GM12872 (cell line): ENCODE measurements at regions not wholly inside any gene's neighbourhood (a gene's known extent, or its start where the extent isn't known, plus 50 kb on each side); places are given as distances from the start of the nearest gene placed in this dataset.

Experiments
- TF ChIP-seq, protein P1 (sequence below): IDR thresholded peaks from 3 replicates; pipeline ENCODE4 v1.5.1; 2011; ENCODE audit warnings: low read depth, mild to moderate bottlenecking, low read length, moderate library complexity; ENCODE audit not compliant: insufficient read depth

DNA sequence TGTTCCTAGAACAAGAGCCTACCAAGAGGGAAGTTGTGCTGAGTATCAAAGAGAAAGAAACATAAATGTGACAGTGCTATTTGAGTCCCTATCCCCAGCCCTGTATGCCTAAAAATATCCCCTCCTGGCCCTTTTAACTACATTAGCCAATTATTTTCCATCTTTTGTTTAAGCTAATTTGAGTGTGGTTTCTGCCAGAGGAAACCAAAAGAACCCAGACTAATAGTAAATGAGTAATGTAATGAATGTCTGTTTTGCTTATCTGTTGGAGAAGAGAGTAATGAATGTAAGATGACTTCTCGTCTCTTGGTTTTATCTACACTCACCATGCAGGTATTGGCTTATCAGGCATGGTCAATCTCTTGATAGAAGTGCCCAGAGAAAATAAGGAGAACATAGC is 134.4 kb upstream of the CDK1 start:
- TF ChIP-seq, protein P1, sequence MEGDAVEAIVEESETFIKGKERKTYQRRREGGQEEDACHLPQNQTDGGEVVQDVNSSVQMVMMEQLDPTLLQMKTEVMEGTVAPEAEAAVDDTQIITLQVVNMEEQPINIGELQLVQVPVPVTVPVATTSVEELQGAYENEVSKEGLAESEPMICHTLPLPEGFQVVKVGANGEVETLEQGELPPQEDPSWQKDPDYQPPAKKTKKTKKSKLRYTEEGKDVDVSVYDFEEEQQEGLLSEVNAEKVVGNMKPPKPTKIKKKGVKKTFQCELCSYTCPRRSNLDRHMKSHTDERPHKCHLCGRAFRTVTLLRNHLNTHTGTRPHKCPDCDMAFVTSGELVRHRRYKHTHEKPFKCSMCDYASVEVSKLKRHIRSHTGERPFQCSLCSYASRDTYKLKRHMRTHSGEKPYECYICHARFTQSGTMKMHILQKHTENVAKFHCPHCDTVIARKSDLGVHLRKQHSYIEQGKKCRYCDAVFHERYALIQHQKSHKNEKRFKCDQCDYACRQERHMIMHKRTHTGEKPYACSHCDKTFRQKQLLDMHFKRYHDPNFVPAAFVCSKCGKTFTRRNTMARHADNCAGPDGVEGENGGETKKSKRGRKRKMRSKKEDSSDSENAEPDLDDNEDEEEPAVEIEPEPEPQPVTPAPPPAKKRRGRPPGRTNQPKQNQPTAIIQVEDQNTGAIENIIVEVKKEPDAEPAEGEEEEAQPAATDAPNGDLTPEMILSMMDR, result no peak

DNA sequence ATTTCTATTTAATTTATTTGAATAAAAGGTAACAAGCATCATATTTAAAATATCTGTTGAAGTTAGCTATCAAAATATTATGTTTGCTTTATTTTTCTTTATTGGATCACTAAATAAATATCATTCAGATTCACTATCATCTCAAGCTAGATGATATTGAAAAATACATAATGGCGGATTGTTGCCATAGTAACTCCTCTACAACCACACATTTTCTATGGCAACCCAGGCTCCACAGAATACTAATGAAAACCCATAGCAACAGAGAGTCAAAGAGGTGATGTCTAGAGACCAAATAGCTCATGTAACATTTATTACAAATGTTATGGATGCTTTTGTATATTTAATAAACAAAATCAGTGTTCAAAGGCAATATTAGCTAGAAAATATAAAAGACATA is 148.9 kb upstream of the CDK1 start:
- TF ChIP-seq, protein P1, result no peak

DNA sequence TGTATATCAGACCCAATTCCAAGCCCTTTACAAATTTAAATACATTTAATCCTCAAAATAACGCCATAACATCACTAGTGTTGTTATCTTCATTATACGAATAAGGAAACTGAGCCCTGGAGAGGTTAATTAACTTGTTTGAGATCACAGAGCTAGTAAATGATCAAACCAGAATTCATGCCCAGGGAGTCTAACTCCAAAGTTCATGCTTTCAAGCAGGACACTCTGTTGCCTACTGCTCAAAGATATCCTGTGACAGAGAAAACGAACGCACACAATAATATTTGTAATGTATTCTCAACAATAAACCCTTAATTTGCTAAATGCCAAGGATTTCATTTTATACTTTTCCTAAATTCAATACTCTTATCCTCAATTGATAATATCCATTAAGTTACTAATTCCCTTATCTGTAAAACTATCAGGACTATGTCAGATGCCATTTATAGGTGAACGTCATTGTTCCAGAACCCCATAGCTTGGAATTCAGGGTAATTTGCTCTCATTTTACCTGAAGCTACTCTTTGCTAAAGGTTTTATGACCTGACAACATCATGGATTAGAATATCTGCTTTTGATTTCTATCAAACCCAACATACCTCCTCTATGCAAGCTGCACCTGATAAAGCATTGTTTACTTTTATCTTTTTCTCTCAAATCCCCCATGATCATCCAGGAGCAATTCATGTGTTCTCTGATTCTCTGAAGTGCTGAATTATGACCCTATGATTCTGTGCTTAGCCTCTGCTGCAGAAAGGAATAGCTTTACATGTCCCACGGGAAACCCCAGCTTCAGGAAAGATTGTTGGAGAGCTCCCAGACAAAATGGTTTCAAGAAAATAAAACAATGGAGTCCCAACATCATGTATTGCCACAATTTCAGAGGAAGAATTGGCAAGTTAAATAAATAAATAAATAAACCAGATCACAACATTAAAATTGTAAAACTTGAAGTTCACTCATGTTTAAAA is 150.2 kb upstream of the CDK1 start:
- TF ChIP-seq, protein P1, result no peak

DNA sequence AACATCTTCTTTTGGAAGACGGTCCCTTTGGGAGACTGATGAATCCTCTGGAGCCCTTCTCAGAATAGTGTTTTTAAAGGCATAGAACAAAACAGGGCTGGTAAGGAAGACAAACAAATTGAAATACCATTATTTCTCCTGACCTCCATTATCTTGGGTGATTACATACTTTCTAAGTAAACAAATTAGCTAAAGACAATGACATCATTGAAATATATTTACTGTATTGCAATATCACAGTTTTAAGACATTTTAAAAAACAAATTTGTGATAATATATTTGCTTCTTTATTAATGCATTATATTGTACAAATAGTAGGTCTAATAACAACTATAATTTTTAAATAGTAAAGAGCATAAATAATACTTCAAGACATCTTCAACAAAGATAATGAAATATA is 152.2 kb upstream of the CDK1 start:
- TF ChIP-seq, protein P1, result no peak

DNA sequence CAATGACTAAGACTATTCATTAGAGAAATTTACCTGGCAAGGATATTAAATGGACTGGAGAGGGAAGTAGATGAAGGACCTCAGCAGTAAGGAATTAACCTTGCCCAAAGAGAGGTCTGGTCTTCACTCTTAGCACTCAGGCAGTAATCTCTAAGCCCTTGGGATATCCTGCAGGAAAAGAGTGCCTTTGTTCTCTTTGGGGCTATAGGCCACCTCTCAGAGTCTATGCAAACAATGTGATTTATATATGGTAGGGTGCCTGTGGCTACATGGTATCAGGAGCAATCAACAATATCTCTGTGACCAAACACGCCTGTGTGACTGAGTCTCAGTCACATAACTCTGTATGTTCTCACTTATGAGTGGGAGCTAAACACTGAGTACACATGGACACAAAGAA is 154.7 kb upstream of the CDK1 start:
- TF ChIP-seq, protein P1, result no peak

DNA sequence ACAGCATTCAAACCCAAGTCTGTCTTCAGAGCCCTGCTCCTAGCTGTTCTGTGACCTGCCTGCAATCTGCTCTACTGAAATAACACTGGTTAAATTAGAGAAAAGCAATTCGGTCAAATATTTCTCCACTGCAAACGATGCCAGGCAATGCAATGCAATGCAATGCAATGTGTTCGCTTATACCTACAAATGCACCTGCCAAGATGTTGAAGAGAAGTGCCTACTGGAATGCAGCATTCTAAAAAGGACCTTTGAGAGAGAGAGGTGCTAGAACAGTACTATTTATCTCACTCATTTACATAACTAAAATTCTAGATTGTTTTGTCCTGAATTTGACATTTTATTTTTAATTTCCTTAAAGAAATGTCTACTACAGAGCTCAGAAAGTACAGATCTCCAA is 157.3 kb upstream of the CDK1 start:
- TF ChIP-seq, protein P1, result no peak

DNA sequence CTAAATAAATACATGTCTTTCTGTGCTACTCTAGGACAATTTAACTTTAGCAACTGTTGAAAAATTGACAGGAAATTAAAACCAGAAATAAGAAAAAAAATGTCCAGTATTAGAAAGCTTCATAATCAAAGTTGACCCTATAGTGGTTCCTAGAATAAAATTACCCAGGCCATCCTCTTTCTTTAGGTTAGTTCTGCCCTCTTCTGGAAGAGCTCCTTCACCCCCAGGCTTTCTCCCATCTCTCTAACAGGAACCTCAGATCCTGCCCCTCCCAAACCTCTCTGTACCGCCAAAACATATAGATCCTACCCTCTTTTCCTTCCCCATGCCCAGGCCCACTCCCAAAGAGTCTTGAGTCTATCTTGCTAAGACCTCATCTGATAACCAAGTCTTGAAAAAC is 159.4 kb upstream of the CDK1 start:
- TF ChIP-seq, protein P1, result no peak
